ENCODE measurements at regions not wholly inside any gene's neighbourhood (a gene's known extent, or its start where the extent isn't known, plus 50 kb on each side); places are given as distances from the start of the nearest gene placed in this dataset.

- no peak for DNase-seq (ENCODE audit: low spot score)
Observed at GRCh38 chr13:72164811-72165210, 297.8 kb upstream of the DACH1 start.

- DNase-seq (ENCODE audit: low spot score) = no peak
Observed at GRCh38 chr13:72163678-72164077, 296.7 kb upstream of the DACH1 start.

GRCh38 chr13:72160977-72161376, 294.0 kb upstream of the DACH1 start:
- DNase-seq (ENCODE audit: low spot score) = no peak

GRCh38 chr13:72156760-72157159, 289.8 kb upstream of the DACH1 start:
- DNase-seq (ENCODE audit: low spot score) = no peak

- DNase-seq (ENCODE audit: low spot score) = no peak
Observed at GRCh38 chr13:72153272-72153671, 286.3 kb upstream of the DACH1 start.

GRCh38 chr13:72151241-72151640, 284.2 kb upstream of the DACH1 start:
- peak; percentile 30 for DNase-seq (ENCODE audit: low spot score)

GRCh38 chr13:72150502-72150901, 283.5 kb upstream of the DACH1 start:
- no peak for DNase-seq (ENCODE audit: low spot score)

GRCh38 chr13:72149701-72150100, 282.7 kb upstream of the DACH1 start:
- no peak for DNase-seq (ENCODE audit: low spot score)

GRCh38 chr13:72146816-72147215, 279.8 kb upstream of the DACH1 start:
- DNase-seq (ENCODE audit: low spot score) = no peak

GRCh38 chr13:72145383-72145782, 278.4 kb upstream of the DACH1 start:
- no peak for DNase-seq (ENCODE audit: low spot score)

GRCh38 chr13:72144636-72145035, 277.6 kb upstream of the DACH1 start:
- no peak for DNase-seq (ENCODE audit: low spot score)

GRCh38 chr13:72141855-72142519, 275.0 kb upstream of the DACH1 start:
- DNase-seq (ENCODE audit: low spot score) = no peak

GRCh38 chr13:72139192-72139591, 272.2 kb upstream of the DACH1 start:
- no peak for DNase-seq (ENCODE audit: low spot score)

GRCh38 chr13:72132075-72132474, 265.1 kb upstream of the DACH1 start:
- no peak for DNase-seq (ENCODE audit: low spot score)

- no peak for DNase-seq (ENCODE audit: low spot score)
Observed at GRCh38 chr13:72129117-72129516, 262.1 kb upstream of the DACH1 start.

- no peak for DNase-seq (ENCODE audit: low spot score)
Observed at GRCh38 chr13:72127031-72127430, 260.0 kb upstream of the DACH1 start.

- DNase-seq (ENCODE audit: low spot score) = no peak
Observed at GRCh38 chr13:72126424-72126823, 259.4 kb upstream of the DACH1 start.

GRCh38 chr13:72125561-72125960, 258.6 kb upstream of the DACH1 start:
- DNase-seq (ENCODE audit: low spot score) = no peak

- DNase-seq (ENCODE audit: low spot score) = no peak
Observed at GRCh38 chr13:72122661-72123255, 255.8 kb upstream of the DACH1 start.

- DNase-seq (ENCODE audit: low spot score) = no peak
Observed at GRCh38 chr13:72121466-72121865, 254.5 kb upstream of the DACH1 start.

- DNase-seq (ENCODE audit: low spot score) = no peak
Observed at GRCh38 chr13:72120632-72121031, 253.6 kb upstream of the DACH1 start.

GRCh38 chr13:72113931-72114330, 246.9 kb upstream of the DACH1 start:
- no peak for DNase-seq (ENCODE audit: low spot score)

- DNase-seq (ENCODE audit: low spot score) = no peak
Observed at GRCh38 chr13:72113076-72113475, 246.1 kb upstream of the DACH1 start.

GRCh38 chr13:72112216-72112615, 245.2 kb upstream of the DACH1 start:
- DNase-seq (ENCODE audit: low spot score) = no peak
